ENCODE measurements at regions not wholly inside any gene's neighbourhood (a gene's known extent, or its start where the extent isn't known, plus 50 kb on each side); places are given as distances from the start of the nearest gene placed in this dataset.

DNA sequence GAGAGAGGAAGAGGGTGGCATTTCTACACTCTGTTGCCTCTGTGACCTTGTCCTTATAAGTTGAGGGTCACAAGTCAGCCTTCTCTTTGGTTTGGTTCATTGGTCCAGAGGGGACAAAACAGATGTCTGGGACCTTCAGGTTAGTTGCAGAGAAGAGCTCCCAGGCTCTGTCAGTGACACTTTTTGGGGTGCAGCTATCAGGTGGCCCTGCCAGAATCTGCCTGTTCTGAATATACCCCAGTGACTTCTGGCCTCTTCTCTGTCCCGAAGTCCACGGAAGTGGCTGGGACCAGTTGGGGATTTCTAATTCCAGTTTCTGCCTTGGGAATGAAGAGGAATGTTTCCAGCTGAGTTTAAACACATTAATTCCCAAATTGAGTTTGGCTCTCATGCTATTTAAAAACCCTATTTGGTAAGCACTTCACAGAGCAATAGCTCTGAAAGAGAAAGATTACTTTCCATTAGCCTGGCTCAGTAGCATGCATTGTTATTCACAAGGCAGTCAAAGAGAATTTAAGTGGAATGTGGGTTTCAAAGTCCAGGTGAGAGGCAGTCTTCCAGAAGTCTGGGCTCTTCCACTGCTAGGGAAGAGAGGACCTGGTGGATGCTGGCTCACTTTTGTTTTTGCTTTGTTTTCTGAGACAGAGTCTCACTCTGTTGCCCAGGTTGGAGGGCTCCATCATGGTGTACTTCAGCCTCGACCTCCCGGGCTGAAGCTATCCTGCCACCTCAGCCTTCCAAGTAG lies 237.8 kb upstream of the GALNT17 start (continued):
- TF ChIP-seq, protein P1, sequence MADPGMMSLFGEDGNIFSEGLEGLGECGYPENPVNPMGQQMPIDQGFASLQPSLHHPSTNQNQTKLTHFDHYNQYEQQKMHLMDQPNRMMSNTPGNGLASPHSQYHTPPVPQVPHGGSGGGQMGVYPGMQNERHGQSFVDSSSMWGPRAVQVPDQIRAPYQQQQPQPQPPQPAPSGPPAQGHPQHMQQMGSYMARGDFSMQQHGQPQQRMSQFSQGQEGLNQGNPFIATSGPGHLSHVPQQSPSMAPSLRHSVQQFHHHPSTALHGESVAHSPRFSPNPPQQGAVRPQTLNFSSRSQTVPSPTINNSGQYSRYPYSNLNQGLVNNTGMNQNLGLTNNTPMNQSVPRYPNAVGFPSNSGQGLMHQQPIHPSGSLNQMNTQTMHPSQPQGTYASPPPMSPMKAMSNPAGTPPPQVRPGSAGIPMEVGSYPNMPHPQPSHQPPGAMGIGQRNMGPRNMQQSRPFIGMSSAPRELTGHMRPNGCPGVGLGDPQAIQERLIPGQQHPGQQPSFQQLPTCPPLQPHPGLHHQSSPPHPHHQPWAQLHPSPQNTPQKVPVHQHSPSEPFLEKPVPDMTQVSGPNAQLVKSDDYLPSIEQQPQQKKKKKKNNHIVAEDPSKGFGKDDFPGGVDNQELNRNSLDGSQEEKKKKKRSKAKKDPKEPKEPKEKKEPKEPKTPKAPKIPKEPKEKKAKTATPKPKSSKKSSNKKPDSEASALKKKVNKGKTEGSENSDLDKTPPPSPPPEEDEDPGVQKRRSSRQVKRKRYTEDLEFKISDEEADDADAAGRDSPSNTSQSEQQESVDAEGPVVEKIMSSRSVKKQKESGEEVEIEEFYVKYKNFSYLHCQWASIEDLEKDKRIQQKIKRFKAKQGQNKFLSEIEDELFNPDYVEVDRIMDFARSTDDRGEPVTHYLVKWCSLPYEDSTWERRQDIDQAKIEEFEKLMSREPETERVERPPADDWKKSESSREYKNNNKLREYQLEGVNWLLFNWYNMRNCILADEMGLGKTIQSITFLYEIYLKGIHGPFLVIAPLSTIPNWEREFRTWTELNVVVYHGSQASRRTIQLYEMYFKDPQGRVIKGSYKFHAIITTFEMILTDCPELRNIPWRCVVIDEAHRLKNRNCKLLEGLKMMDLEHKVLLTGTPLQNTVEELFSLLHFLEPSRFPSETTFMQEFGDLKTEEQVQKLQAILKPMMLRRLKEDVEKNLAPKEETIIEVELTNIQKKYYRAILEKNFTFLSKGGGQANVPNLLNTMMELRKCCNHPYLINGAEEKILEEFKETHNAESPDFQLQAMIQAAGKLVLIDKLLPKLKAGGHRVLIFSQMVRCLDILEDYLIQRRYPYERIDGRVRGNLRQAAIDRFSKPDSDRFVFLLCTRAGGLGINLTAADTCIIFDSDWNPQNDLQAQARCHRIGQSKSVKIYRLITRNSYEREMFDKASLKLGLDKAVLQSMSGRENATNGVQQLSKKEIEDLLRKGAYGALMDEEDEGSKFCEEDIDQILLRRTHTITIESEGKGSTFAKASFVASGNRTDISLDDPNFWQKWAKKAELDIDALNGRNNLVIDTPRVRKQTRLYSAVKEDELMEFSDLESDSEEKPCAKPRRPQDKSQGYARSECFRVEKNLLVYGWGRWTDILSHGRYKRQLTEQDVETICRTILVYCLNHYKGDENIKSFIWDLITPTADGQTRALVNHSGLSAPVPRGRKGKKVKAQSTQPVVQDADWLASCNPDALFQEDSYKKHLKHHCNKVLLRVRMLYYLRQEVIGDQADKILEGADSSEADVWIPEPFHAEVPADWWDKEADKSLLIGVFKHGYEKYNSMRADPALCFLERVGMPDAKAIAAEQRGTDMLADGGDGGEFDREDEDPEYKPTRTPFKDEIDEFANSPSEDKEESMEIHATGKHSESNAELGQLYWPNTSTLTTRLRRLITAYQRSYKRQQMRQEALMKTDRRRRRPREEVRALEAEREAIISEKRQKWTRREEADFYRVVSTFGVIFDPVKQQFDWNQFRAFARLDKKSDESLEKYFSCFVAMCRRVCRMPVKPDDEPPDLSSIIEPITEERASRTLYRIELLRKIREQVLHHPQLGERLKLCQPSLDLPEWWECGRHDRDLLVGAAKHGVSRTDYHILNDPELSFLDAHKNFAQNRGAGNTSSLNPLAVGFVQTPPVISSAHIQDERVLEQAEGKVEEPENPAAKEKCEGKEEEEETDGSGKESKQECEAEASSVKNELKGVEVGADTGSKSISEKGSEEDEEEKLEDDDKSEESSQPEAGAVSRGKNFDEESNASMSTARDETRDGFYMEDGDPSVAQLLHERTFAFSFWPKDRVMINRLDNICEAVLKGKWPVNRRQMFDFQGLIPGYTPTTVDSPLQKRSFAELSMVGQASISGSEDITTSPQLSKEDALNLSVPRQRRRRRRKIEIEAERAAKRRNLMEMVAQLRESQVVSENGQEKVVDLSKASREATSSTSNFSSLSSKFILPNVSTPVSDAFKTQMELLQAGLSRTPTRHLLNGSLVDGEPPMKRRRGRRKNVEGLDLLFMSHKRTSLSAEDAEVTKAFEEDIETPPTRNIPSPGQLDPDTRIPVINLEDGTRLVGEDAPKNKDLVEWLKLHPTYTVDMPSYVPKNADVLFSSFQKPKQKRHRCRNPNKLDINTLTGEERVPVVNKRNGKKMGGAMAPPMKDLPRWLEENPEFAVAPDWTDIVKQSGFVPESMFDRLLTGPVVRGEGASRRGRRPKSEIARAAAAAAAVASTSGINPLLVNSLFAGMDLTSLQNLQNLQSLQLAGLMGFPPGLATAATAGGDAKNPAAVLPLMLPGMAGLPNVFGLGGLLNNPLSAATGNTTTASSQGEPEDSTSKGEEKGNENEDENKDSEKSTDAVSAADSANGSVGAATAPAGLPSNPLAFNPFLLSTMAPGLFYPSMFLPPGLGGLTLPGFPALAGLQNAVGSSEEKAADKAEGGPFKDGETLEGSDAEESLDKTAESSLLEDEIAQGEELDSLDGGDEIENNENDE (IDR thresholded peaks at IDR 0.05; ENCODE audit: insufficient replicate concordance, low read length) = peak; percentile 88
- TF ChIP-seq ZNF274 (IDR thresholded peaks at IDR 0.05; ENCODE audit: borderline replicate concordance, extremely low read depth, low read length) (no peak), TAF7 (optimal IDR thresholded peaks at IDR 0.05; ENCODE audit: borderline replicate concordance, low read depth, low read length) (peak; percentile 16), TEAD4 (IDR thresholded peaks at IDR 0.05; ENCODE audit: low read depth, low read length) (peak; percentile 96), HDAC2 (IDR thresholded peaks at IDR 0.05; ENCODE audit: borderline replicate concordance in 1 of 2, low read depth in 2 of 2, low read length in 2 of 2) (0 out of 4 replicates have a peak, but pooled peaks of 1 of the 2 experiments have one; percentile 65), CBX8 (IDR thresholded peaks at IDR 0.05; ENCODE audit: borderline replicate concordance, low read depth, low read length) (no peak), CEBPB (IDR thresholded peaks at IDR 0.05; ENCODE audit: low read depth, low read length) (peak; percentile 50; the same call in 1 of the 2 replicates), RAD21 (IDR thresholded peaks at IDR 0.05 in 1 of 2, conservative IDR thresholded peaks at IDR 0.05 in 1 of 2; ENCODE audit: low read depth in 2 of 2, low read length in 2 of 2) (peak in 1 of 2 experiments; percentile 10; a peak in 1 of 4 replicates), EP300 (IDR thresholded peaks at IDR 0.05; ENCODE audit: borderline replicate concordance in 1 of 2, low read depth in 2 of 2, low read length in 2 of 2) (peak in 1 of 2 experiments; percentile 92; a peak in 2 of 3 replicates)

Measured in H1 (cell line).